SK-N-SH (cell line): ENCODE measurements at regions not wholly inside any gene's neighbourhood (a gene's known extent, or its start where the extent isn't known, plus 50 kb on each side); places are given as distances from the start of the nearest gene placed in this dataset.

Experiments
- CHD2 ChIP-seq: fragments of 150-350 bp; IDR thresholded peaks from 2 replicates; pipeline ENCODE4 v1.6.1; 2018; ENCODE audit warnings: low read length; ENCODE audit not compliant: partially characterized antibody
- CTCF ChIP-seq: fragments of 200-600 bp; sonication (generic); IDR thresholded peaks from 2 replicates; pipeline ENCODE4 v1.6.1; 2017; ENCODE audit warnings: antibody characterized with exemption, mild to moderate bottlenecking, moderate library complexity
- ELF1 ChIP-seq: IDR thresholded peaks from 2 replicates; pipeline ENCODE4 v1.4.0; 2012
- EZH2phosphoT487 ChIP-seq: fragments of 200-600 bp; sonication (generic); IDR thresholded peaks from 2 replicates; pipeline ENCODE4 v1.6.1; 2017; ENCODE audit warnings: low read depth, mixed run types, mild to moderate bottlenecking, antibody characterized with exemption, moderate library complexity, borderline replicate concordance
- FOXJ3 ChIP-seq: sonication (generic); formaldehyde crosslinking; IDR thresholded peaks from 2 replicates; pipeline ENCODE4 v1.5.1; 2020; ENCODE audit warnings: mild to moderate bottlenecking, missing genetic modification reagents
- GABPA ChIP-seq: IDR thresholded peaks from 2 replicates; pipeline ENCODE4 v1.4.0; 2012; ENCODE audit warnings: low read depth, mild to moderate bottlenecking
- MAX ChIP-seq: IDR thresholded peaks from 2 replicates; pipeline ENCODE4 v1.4.0; 2012; ENCODE audit warnings: low read depth
- MEF2A ChIP-seq: IDR thresholded peaks from 2 replicates; pipeline ENCODE4 v1.4.0; 2012; ENCODE audit warnings: low read depth, borderline replicate concordance
- POLR2AphosphoS5 ChIP-seq: IDR thresholded peaks from 2 replicates; pipeline ENCODE4 v1.6.1; 2012; ENCODE audit warnings: low read depth, low read length
- RAD21 ChIP-seq: IDR thresholded peaks from 2 replicates; pipeline ENCODE4 v1.6.1; 2012; ENCODE audit warnings: mild to moderate bottlenecking, low read length
- SIN3A ChIP-seq: IDR thresholded peaks from 2 replicates; pipeline ENCODE4 v1.6.1; 2012; ENCODE audit warnings: low read depth, mild to moderate bottlenecking, low read length, moderate library complexity, borderline replicate concordance
- TAF1 ChIP-seq: IDR thresholded peaks from 2 replicates; pipeline ENCODE4 v1.6.1; 2012; ENCODE audit warnings: low read depth, mild to moderate bottlenecking, low read length, moderate library complexity, borderline replicate concordance
- TF ChIP-seq, protein P1 (sequence below): IDR thresholded peaks from 2 replicates; pipeline ENCODE4 v1.4.0; 2012; ENCODE audit warnings: low read depth, borderline replicate concordance

GRCh38 chr4:163747293-163747692 lies 252.8 kb downstream of the TMA16 start:
- no peak for TF ChIP-seq CTCF
- TF ChIP-seq, protein P1, sequence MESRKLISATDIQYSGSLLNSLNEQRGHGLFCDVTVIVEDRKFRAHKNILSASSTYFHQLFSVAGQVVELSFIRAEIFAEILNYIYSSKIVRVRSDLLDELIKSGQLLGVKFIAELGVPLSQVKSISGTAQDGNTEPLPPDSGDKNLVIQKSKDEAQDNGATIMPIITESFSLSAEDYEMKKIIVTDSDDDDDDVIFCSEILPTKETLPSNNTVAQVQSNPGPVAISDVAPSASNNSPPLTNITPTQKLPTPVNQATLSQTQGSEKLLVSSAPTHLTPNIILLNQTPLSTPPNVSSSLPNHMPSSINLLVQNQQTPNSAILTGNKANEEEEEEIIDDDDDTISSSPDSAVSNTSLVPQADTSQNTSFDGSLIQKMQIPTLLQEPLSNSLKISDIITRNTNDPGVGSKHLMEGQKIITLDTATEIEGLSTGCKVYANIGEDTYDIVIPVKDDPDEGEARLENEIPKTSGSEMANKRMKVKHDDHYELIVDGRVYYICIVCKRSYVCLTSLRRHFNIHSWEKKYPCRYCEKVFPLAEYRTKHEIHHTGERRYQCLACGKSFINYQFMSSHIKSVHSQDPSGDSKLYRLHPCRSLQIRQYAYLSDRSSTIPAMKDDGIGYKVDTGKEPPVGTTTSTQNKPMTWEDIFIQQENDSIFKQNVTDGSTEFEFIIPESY, result no peak
- TF ChIP-seq GABPA, result no peak
- no peak for TF ChIP-seq SIN3A
- TF ChIP-seq EZH2phosphoT487, result no peak
- TF ChIP-seq TAF1, result no peak
- TF ChIP-seq MEF2A, result no peak
- no peak for TF ChIP-seq ELF1
- TF ChIP-seq MAX, result no peak
- TF ChIP-seq RAD21, result no peak
- no peak for TF ChIP-seq CHD2
- TF ChIP-seq POLR2AphosphoS5, result no peak
- no peak for TF ChIP-seq FOXJ3 (CRISPR knock-in tag)
